Astrocyte (in vitro differentiated cells and primary cell): ENCODE measurements at regions not wholly inside any gene's neighbourhood (a gene's known extent, or its start where the extent isn't known, plus 50 kb on each side); places are given as distances from the start of the nearest gene placed in this dataset.
"Not testable (repeated sequence)": the region's sequence is repeated elsewhere in the genome, so short reads cannot be mapped to it uniquely, and the experiment has no call there.

Experiments used
- DNase-seq: peaks from one replicate; pipeline ENCODE4 v3.0.0-alpha.2; 2010; ENCODE audit warnings: low read depth
- FAIRE-seq: peaks from 2 replicates; lab custom pipeline; 2011; peaks lifted over from hg19 to GRCh38; lab: Jason Lieb, UNC
- H2AFZ ChIP-seq: 2 replicates; pipeline ENCODE4 v1.6.0; 2012; ENCODE audit warnings: low read depth, low read length, inconsistent platforms
- H3K27ac ChIP-seq: 2 replicates; pipeline ENCODE4 v1.5.1; 2011; ENCODE audit warnings: low read depth, low read length, inconsistent platforms
- H3K27me3 ChIP-seq: 2 replicates; pipeline ENCODE4 v1.6.0; 2011; ENCODE audit warnings: low read length, inconsistent platforms; ENCODE audit not compliant: insufficient read depth
- H3K36me3 ChIP-seq: 2 replicates; pipeline ENCODE4 v1.5.1; 2011; ENCODE audit warnings: low read length, inconsistent platforms; ENCODE audit not compliant: insufficient read depth
- H3K4me1 ChIP-seq: 2 replicates; pipeline ENCODE4 v1.5.1; 2011; ENCODE audit warnings: low read length, inconsistent platforms; ENCODE audit not compliant: insufficient read depth
- H3K4me2 ChIP-seq: 2 replicates; pipeline ENCODE4 v1.6.0; 2012; ENCODE audit warnings: low read length, inconsistent platforms
- H3K4me3 ChIP-seq: 2 replicates; pipeline ENCODE4 v1.5.1; 2011; ENCODE audit warnings: low read depth, mild to moderate bottlenecking, low read length, inconsistent platforms; ENCODE audit not compliant: insufficient read depth
- H3K79me2 ChIP-seq: 2 replicates; pipeline ENCODE4 v1.6.0; 2012; ENCODE audit warnings: mild to moderate bottlenecking, low read length, inconsistent platforms; ENCODE audit not compliant: insufficient read depth
- H3K9ac ChIP-seq: 2 replicates; pipeline ENCODE4 v1.6.0; 2012; ENCODE audit warnings: mild to moderate bottlenecking, low read length, inconsistent platforms
- H3K9me3 ChIP-seq: 2 replicates; pipeline ENCODE4 v1.5.1; 2012; ENCODE audit warnings: low read depth, mild to moderate bottlenecking, low read length, inconsistent platforms; ENCODE audit not compliant: insufficient read depth
- H4K20me1 ChIP-seq: 2 replicates; pipeline ENCODE4 v1.6.0; 2012; ENCODE audit warnings: low read length, inconsistent platforms; ENCODE audit not compliant: insufficient read depth
- H3K27ac Mint-ChIP-seq: one replicate; pipeline ENCODE4 v1.8.0; 2021; ENCODE audit warnings: mild to moderate bottlenecking, mixed read lengths; ENCODE audit not compliant: unreplicated experiment
- H3K27me3 Mint-ChIP-seq: one replicate; pipeline ENCODE4 v1.8.0; 2021; ENCODE audit warnings: low read depth, mixed read lengths; ENCODE audit not compliant: unreplicated experiment
- H3K36me3 Mint-ChIP-seq: one replicate; pipeline ENCODE4 v1.8.0; 2021; ENCODE audit warnings: low read depth, mixed read lengths; ENCODE audit not compliant: unreplicated experiment
- H3K4me1 Mint-ChIP-seq: one replicate; pipeline ENCODE4 v1.8.0; 2021; ENCODE audit warnings: low read depth, mixed read lengths; ENCODE audit not compliant: unreplicated experiment
- H3K4me3 Mint-ChIP-seq: one replicate; pipeline ENCODE4 v1.8.0; 2021; ENCODE audit warnings: mild to moderate bottlenecking, moderate library complexity, mixed read lengths; ENCODE audit not compliant: unreplicated experiment
- H3K9me3 Mint-ChIP-seq: one replicate; pipeline ENCODE4 v1.8.0; 2021; ENCODE audit warnings: mild to moderate bottlenecking, mixed read lengths; ENCODE audit not compliant: unreplicated experiment

DNA sequence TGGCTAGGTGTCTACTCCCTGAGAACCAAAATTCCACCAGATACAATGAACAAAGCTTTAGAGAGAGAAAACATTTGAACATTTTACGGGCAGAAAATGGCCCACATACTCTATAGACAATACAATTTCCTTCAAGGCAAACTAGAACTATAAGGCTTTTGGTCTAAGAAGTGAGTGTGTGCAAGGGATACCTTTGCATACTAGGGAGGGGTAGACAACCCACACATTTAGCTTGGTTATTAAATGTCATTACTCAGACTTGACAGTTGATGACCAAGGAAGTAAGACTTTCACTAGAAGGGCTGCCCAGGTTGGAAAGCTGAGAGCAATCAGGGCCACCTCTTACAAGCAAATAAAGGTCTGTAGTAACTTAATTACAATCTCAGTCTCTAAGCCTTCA lies 64.0 kb upstream of the PLEKHM1 start:
- H4K20me1 ChIP-seq, H3K36me3 ChIP-seq, H3K27ac ChIP-seq, H3K27ac Mint-ChIP-seq, H3K9me3 Mint-ChIP-seq, H3K9me3 ChIP-seq, H3K4me2 ChIP-seq, H3K27me3 Mint-ChIP-seq, H3K79me2 ChIP-seq, H3K4me1 ChIP-seq, H2AFZ ChIP-seq, H3K4me3 ChIP-seq, H3K4me3 Mint-ChIP-seq, H3K9ac ChIP-seq, FAIRE-seq, DNase-seq, H3K4me1 Mint-ChIP-seq, H3K36me3 Mint-ChIP-seq, H3K27me3 ChIP-seq: not testable (repeated sequence)

DNA sequence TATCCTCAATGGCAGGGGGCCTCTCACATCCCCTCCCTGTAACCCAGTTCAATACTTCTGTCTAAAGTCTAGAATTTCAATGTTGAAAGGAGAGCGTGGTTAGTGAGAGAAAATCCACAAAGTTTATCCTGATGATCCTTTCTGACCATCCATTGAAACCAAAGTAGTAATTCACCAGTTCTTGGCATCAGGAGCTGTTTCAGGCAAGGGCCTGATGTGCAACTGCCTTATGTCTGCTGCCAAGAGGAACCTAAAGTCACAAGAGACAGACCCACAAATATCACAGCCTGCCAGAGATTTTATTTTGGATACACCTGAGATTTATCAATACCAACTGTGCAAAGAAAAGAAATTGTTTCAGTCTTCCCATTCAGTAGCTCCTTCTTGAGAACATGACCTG lies 68.3 kb upstream of the PLEKHM1 start:
- H4K20me1 ChIP-seq, H3K4me3 ChIP-seq, H3K36me3 ChIP-seq, H2AFZ ChIP-seq, H3K27me3 ChIP-seq, H3K27me3 Mint-ChIP-seq, H3K9ac ChIP-seq, H3K79me2 ChIP-seq, H3K4me3 Mint-ChIP-seq, H3K4me1 Mint-ChIP-seq, H3K4me2 ChIP-seq, H3K27ac ChIP-seq, DNase-seq, FAIRE-seq, H3K4me1 ChIP-seq, H3K27ac Mint-ChIP-seq, H3K36me3 Mint-ChIP-seq, H3K9me3 ChIP-seq, H3K9me3 Mint-ChIP-seq: not testable (repeated sequence)

DNA sequence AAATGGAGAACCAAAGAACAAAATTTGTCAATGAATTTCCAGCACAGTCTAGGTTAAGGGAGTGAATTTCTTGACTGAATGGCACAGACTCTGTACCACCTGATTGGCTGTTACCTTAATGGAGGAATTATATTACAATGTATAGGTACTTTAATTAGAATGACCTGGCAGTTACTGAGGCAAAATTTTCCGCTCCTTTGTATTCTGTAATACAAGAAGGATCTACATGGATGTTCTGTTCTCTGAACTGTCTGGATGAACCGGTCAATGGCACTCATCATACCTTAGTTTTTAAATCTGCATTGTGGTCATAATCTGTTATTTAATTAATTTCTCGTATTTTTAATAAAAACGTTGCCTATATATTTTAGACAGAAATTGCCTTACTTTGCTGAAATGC lies 72.3 kb upstream of the PLEKHM1 start:
- not testable (repeated sequence) for H3K27ac ChIP-seq, H3K4me3 ChIP-seq, H3K36me3 Mint-ChIP-seq, H3K27me3 ChIP-seq, H3K36me3 ChIP-seq, H3K9me3 ChIP-seq, H4K20me1 ChIP-seq, H3K4me3 Mint-ChIP-seq, H3K9ac ChIP-seq, FAIRE-seq, H3K4me1 Mint-ChIP-seq, H3K27ac Mint-ChIP-seq, H3K4me1 ChIP-seq, DNase-seq, H3K27me3 Mint-ChIP-seq, H3K9me3 Mint-ChIP-seq, H3K4me2 ChIP-seq, H3K79me2 ChIP-seq, H2AFZ ChIP-seq

- H3K27me3 Mint-ChIP-seq, FAIRE-seq, H3K9me3 ChIP-seq, H3K9me3 Mint-ChIP-seq, H3K4me2 ChIP-seq, H3K27ac Mint-ChIP-seq, DNase-seq, H3K79me2 ChIP-seq, H3K4me3 ChIP-seq, H3K4me3 Mint-ChIP-seq, H4K20me1 ChIP-seq, H3K4me1 Mint-ChIP-seq, H3K27ac ChIP-seq, H2AFZ ChIP-seq, H3K9ac ChIP-seq, H3K36me3 Mint-ChIP-seq, H3K36me3 ChIP-seq, H3K27me3 ChIP-seq, H3K4me1 ChIP-seq: not testable (repeated sequence)
Measured at GRCh38 chr17:45563283-45563682, 72.8 kb upstream of the PLEKHM1 start.

GRCh38 chr17:45568275-45568674 lies 77.8 kb upstream of the PLEKHM1 start:
- DNase-seq, H3K27me3 Mint-ChIP-seq, H3K4me1 ChIP-seq, H3K4me3 Mint-ChIP-seq, H3K36me3 Mint-ChIP-seq, H3K27ac Mint-ChIP-seq, FAIRE-seq, H3K9ac ChIP-seq, H3K4me1 Mint-ChIP-seq, H3K27me3 ChIP-seq, H3K4me3 ChIP-seq, H3K9me3 ChIP-seq, H3K27ac ChIP-seq, H4K20me1 ChIP-seq, H3K4me2 ChIP-seq, H3K9me3 Mint-ChIP-seq, H2AFZ ChIP-seq, H3K36me3 ChIP-seq, H3K79me2 ChIP-seq: not testable (repeated sequence)

- not testable (repeated sequence) for H3K4me1 ChIP-seq, H3K27ac ChIP-seq, H2AFZ ChIP-seq, H3K36me3 ChIP-seq, H3K27me3 ChIP-seq, H3K4me3 Mint-ChIP-seq, H3K9me3 ChIP-seq, H3K27ac Mint-ChIP-seq, FAIRE-seq, H3K9me3 Mint-ChIP-seq, DNase-seq, H3K4me2 ChIP-seq, H3K27me3 Mint-ChIP-seq, H3K9ac ChIP-seq, H3K36me3 Mint-ChIP-seq, H3K4me3 ChIP-seq
- H4K20me1 ChIP-seq: peaks cover 26% of the 10 kb centered on the region
- H3K4me1 Mint-ChIP-seq: peaks cover 15% of the 10 kb centered on the region
- H3K79me2 ChIP-seq: peaks cover 36% of the 10 kb centered on the region
Measured at GRCh38 chr17:45573326-45573725, 82.8 kb upstream of the PLEKHM1 start.
